ENCODE measurements at regions not wholly inside any gene's neighbourhood (a gene's known extent, or its start where the extent isn't known, plus 50 kb on each side); places are given as distances from the start of the nearest gene placed in this dataset.

DNA sequence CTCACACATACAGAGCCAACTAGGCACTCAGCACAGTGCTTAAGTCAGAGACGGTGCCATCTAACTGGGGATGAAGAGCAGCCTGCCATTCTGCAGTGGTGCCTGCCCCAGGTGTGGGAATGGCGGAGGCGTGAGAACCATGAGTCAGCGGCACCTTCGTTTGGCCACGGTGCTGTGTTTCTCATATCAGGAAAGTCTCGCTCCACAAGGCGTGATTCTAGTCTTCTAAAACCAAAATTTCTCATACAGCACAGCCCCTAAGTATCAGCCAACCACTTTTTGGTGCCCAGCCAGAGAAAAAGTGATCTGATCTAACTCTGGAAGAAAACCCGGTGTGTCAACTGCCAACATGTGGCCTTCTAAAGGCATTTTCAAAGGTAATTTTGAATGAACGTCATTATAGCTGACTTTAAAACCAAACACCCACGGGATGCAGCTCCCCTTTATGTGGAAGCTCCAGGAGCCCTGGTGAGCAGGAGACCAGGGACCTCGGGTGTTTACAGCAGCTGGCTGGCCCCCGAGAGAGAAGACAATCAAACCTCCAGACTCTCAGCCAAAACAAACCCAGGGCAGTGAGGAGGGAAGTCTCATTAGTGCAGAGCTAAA, 54.6 kb downstream of the ABCC12 start:
- TF ChIP-seq, protein P1, sequence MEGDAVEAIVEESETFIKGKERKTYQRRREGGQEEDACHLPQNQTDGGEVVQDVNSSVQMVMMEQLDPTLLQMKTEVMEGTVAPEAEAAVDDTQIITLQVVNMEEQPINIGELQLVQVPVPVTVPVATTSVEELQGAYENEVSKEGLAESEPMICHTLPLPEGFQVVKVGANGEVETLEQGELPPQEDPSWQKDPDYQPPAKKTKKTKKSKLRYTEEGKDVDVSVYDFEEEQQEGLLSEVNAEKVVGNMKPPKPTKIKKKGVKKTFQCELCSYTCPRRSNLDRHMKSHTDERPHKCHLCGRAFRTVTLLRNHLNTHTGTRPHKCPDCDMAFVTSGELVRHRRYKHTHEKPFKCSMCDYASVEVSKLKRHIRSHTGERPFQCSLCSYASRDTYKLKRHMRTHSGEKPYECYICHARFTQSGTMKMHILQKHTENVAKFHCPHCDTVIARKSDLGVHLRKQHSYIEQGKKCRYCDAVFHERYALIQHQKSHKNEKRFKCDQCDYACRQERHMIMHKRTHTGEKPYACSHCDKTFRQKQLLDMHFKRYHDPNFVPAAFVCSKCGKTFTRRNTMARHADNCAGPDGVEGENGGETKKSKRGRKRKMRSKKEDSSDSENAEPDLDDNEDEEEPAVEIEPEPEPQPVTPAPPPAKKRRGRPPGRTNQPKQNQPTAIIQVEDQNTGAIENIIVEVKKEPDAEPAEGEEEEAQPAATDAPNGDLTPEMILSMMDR (conservative IDR thresholded peaks at IDR 0.05; ENCODE audit: low read length), result no peak
- TF ChIP-seq EZH2phosphoT487 (IDR thresholded peaks at IDR 0.05; ENCODE audit: borderline replicate concordance, low read depth, low read length), result no peak

Measured in OCI-LY7 (cell line).